SK-N-SH treated with all-trans-retinoic acid at 6 μM for 48 hours (cell line): ENCODE measurements at regions not wholly inside any gene's neighbourhood (a gene's known extent, or its start where the extent isn't known, plus 50 kb on each side); places are given as distances from the start of the nearest gene placed in this dataset.

ENCODE experiments used
- ATAC-seq: fragments of 200-7000 bp; cut with Tn5 transposase; 3 replicates; pipeline ENCODE4 v1.9.1; 2020; ENCODE audit warnings: mild to moderate bottlenecking, moderate library complexity
- ARNTL ChIP-seq: fragments of 450-650 bp; formaldehyde crosslinking; IDR thresholded peaks from 2 replicates; pipeline ENCODE4 v1.5.0; 2020; ENCODE audit warnings: low read depth, mild to moderate bottlenecking, moderate library complexity, borderline replicate concordance
- CSDC2 ChIP-seq: fragments of 250-450 bp; sonication (Bioruptor Pico); IDR thresholded peaks from 2 replicates; pipeline ENCODE4 v1.5.0; 2020; ENCODE audit warnings: mild to moderate bottlenecking, moderate library complexity
- ESRRG ChIP-seq: fragments of 250-450 bp; sonication (Bioruptor Pico); IDR thresholded peaks from 2 replicates; pipeline ENCODE4 v1.6.1; 2021; ENCODE audit warnings: mild to moderate bottlenecking
- GLIS3 ChIP-seq: fragments of 250-450 bp; sonication (Bioruptor Pico); IDR thresholded peaks from 2 replicates; pipeline ENCODE4 v1.5.0; 2020; ENCODE audit warnings: mild to moderate bottlenecking, moderate library complexity
- ISL1 ChIP-seq: fragments of 250-450 bp; sonication (Bioruptor Pico); IDR thresholded peaks from 2 replicates; pipeline ENCODE4 v2.1.2; 2022; ENCODE audit warnings: mild to moderate bottlenecking, moderate library complexity
- OSR1 ChIP-seq: fragments of 250-450 bp; sonication (Bioruptor Pico); IDR thresholded peaks from 2 replicates; pipeline ENCODE4 v1.8.0; 2022; ENCODE audit warnings: moderate library complexity, mild to moderate bottlenecking, inconsistent platforms
- PPARA ChIP-seq: fragments of 250-450 bp; sonication (Bioruptor Pico); IDR thresholded peaks from 2 replicates; pipeline ENCODE4 v1.5.0; 2020; ENCODE audit warnings: mild to moderate bottlenecking, borderline replicate concordance
- RARB ChIP-seq: fragments of 250-450 bp; sonication (Bioruptor Pico); IDR thresholded peaks from 2 replicates; pipeline ENCODE4 v1.8.0; 2021; ENCODE audit warnings: mild to moderate bottlenecking, moderate library complexity
- SNAI2 ChIP-seq: fragments of 250-450 bp; sonication (Bioruptor Pico); IDR thresholded peaks from 2 replicates; pipeline ENCODE4 v1.5.0; 2020; ENCODE audit warnings: mild to moderate bottlenecking, moderate library complexity
- TCF4 ChIP-seq: fragments of 250-450 bp; sonication (Bioruptor Pico); IDR thresholded peaks from 2 replicates; pipeline ENCODE4 v1.8.0; 2021; ENCODE audit warnings: mild to moderate bottlenecking, moderate library complexity, borderline replicate concordance
- TOX ChIP-seq: fragments of 250-450 bp; sonication (Bioruptor Pico); IDR thresholded peaks from 2 replicates; pipeline ENCODE4 v1.8.0; 2021; ENCODE audit warnings: mild to moderate bottlenecking, moderate library complexity, borderline replicate concordance
- ZFP3 ChIP-seq: fragments of 250-450 bp; sonication (Bioruptor Pico); IDR thresholded peaks from 2 replicates; pipeline ENCODE4 v1.5.0; 2020; ENCODE audit warnings: mild to moderate bottlenecking, moderate library complexity
- ZNF565 ChIP-seq: fragments of 450-650 bp; formaldehyde crosslinking; conservative IDR thresholded peaks from 2 replicates; pipeline ENCODE4 v1.5.0; 2020; ENCODE audit warnings: low read depth, mild to moderate bottlenecking, moderate library complexity
- ZNF8 ChIP-seq: fragments of 450-650 bp; formaldehyde crosslinking; IDR thresholded peaks from 2 replicates; pipeline ENCODE4 v1.5.0; 2020; ENCODE audit warnings: mild to moderate bottlenecking, moderate library complexity
- TF ChIP-seq, protein P1 (sequence below): fragments of 250-450 bp; sonication (Bioruptor Pico); IDR thresholded peaks from 2 replicates; pipeline ENCODE4 v1.5.0; 2020; ENCODE audit warnings: mild to moderate bottlenecking, moderate library complexity
- TF ChIP-seq, protein P2 (sequence below): fragments of 250-450 bp; sonication (Bioruptor Pico); IDR thresholded peaks from 2 replicates; pipeline ENCODE4 v1.5.1; 2021; ENCODE audit warnings: mild to moderate bottlenecking, moderate library complexity
- TF ChIP-seq, protein P3 (sequence below): fragments of 250-450 bp; sonication (Bioruptor Pico); IDR thresholded peaks from 2 replicates; pipeline ENCODE4 v1.8.0; 2021; ENCODE audit warnings: low read depth, mild to moderate bottlenecking, moderate library complexity, borderline replicate concordance
- TF ChIP-seq, protein P4 (sequence below): fragments of 250-450 bp; sonication (Bioruptor Pico); IDR thresholded peaks from 2 replicates; pipeline ENCODE4 v1.8.0; 2020; ENCODE audit warnings: mild to moderate bottlenecking, moderate library complexity, borderline replicate concordance

DNA sequence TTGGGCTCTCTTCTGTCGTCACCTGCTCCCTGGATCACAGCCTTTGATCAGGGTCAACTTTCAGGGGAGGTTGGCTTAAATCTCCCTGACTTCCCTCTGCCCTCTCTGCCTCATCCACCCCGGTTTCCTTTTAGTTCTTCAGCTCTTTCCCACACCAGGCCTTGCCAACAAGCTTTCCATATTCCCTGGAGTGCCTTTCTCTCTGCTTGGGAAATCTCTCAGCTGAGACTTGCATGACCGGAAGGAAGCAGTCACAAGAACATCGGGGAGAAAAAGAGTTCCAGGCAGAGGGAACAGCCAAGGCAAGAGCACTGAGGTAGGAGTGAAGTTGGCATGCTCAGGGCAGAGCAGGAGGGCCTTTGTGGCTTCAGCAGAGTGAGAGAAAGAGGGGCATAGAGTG lies 88.4 kb upstream of the HSPA9 start (continued):
- TF ChIP-seq, protein P1, sequence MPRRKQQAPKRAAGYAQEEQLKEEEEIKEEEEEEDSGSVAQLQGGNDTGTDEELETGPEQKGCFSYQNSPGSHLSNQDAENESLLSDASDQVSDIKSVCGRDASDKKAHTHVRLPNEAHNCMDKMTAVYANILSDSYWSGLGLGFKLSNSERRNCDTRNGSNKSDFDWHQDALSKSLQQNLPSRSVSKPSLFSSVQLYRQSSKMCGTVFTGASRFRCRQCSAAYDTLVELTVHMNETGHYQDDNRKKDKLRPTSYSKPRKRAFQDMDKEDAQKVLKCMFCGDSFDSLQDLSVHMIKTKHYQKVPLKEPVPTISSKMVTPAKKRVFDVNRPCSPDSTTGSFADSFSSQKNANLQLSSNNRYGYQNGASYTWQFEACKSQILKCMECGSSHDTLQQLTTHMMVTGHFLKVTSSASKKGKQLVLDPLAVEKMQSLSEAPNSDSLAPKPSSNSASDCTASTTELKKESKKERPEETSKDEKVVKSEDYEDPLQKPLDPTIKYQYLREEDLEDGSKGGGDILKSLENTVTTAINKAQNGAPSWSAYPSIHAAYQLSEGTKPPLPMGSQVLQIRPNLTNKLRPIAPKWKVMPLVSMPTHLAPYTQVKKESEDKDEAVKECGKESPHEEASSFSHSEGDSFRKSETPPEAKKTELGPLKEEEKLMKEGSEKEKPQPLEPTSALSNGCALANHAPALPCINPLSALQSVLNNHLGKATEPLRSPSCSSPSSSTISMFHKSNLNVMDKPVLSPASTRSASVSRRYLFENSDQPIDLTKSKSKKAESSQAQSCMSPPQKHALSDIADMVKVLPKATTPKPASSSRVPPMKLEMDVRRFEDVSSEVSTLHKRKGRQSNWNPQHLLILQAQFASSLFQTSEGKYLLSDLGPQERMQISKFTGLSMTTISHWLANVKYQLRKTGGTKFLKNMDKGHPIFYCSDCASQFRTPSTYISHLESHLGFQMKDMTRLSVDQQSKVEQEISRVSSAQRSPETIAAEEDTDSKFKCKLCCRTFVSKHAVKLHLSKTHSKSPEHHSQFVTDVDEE (CRISPR knock-in tag) = no peak

DNA sequence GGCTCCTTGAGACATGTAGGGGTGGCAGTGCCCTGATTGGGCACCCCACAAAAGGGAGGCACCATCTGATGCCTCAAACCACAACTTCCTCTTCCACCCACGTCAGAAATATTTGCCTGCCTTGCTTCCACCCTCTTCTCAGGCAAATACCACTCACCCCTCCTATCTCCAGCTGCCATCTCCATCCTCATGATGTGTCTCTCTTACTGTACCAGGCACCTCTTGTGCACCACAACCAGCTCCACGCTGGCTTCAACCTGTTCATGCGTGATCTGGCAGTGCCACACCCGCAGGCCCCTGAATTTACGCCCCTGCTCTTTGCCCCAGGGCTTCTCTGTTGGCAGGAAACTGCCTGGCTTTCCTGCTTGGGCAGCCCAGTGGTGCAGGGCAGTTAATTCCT lies 87.8 kb upstream of the HSPA9 start:
- ATAC-seq = no peak
- TF ChIP-seq CSDC2 (CRISPR knock-in tag) = no peak
- TF ChIP-seq, all 23 proteins: peak for 0

DNA sequence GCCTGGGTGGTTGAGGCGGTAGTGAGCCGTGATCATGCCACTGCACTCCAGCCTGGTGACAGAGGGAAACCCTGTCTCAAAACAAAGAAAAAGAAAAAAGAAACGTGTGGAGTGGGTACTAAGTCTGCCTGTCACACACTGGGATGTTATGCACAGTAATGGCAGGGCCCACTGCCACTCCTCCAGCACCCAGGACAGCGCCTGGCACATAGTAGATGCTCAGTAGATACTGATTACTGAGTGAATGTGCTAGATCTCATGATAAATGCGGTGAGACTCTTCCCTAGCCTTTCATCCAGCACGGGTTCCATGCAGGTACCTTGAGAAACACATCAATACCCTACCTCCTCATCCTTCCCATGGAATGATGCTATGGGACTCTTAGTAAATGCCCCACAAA lies 87.4 kb upstream of the HSPA9 start:
- TF ChIP-seq ZNF8 (CRISPR knock-in tag) (no peak), OSR1 (CRISPR knock-in tag) (no peak), GLIS3 (no peak), ESRRG (CRISPR knock-in tag) (no peak), RARB (CRISPR knock-in tag) (no peak)
- TF ChIP-seq, protein P2, sequence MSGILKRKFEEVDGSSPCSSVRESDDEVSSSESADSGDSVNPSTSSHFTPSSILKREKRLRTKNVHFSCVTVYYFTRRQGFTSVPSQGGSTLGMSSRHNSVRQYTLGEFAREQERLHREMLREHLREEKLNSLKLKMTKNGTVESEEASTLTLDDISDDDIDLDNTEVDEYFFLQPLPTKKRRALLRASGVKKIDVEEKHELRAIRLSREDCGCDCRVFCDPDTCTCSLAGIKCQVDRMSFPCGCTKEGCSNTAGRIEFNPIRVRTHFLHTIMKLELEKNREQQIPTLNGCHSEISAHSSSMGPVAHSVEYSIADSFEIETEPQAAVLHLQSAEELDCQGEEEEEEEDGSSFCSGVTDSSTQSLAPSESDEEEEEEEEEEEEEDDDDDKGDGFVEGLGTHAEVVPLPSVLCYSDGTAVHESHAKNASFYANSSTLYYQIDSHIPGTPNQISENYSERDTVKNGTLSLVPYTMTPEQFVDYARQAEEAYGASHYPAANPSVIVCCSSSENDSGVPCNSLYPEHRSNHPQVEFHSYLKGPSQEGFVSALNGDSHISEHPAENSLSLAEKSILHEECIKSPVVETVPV (CRISPR knock-in tag) = no peak
- TF ChIP-seq, protein P3, sequence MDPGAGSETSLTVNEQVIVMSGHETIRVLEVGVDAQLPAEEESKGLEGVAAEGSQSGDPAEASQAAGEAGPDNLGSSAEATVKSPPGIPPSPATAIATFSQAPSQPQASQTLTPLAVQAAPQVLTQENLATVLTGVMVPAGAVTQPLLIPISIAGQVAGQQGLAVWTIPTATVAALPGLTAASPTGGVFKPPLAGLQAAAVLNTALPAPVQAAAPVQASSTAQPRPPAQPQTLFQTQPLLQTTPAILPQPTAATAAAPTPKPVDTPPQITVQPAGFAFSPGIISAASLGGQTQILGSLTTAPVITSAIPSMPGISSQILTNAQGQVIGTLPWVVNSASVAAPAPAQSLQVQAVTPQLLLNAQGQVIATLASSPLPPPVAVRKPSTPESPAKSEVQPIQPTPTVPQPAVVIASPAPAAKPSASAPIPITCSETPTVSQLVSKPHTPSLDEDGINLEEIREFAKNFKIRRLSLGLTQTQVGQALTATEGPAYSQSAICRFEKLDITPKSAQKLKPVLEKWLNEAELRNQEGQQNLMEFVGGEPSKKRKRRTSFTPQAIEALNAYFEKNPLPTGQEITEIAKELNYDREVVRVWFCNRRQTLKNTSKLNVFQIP (CRISPR knock-in tag) = no peak
- ATAC-seq = no peak; the same call in 2 of the 3 replicates

DNA sequence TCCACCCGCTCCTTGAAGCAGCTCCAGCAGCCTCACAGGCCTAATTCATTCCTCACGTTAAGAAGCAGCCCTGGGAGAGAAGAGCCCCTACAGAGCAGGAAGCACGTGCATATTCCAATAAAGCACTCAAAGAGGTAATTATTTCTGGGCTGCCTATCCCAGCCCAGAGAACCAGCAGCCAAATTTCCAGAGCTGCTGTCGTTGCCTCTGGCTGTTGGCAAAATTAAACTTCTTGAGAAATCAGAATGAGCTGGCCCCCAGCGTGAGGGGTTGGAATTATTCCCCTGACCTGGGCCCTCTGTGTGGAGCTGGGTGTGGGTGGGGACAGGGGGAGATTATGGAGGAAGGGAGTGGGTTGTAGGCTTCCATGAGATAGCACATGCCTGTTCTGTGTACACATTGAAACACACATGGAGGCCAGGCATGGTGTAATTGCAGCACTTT lies 86.8 kb upstream of the HSPA9 start:
- no peak for TF ChIP-seq RARB (CRISPR knock-in tag)
- no peak for TF ChIP-seq ZNF8 (CRISPR knock-in tag)
- no peak for TF ChIP-seq PPARA (CRISPR knock-in tag)
- TF ChIP-seq, protein P1 (CRISPR knock-in tag) = no peak
- TF ChIP-seq ISL1 (CRISPR knock-in tag) = no peak
- no peak for TF ChIP-seq TCF4 (CRISPR knock-in tag)
- no peak for TF ChIP-seq GLIS3
- TF ChIP-seq OSR1 (CRISPR knock-in tag) = no peak
- no peak for TF ChIP-seq ZFP3 (CRISPR knock-in tag)
- TF ChIP-seq, protein P2 (CRISPR knock-in tag) = no peak
- TF ChIP-seq, protein P4, sequence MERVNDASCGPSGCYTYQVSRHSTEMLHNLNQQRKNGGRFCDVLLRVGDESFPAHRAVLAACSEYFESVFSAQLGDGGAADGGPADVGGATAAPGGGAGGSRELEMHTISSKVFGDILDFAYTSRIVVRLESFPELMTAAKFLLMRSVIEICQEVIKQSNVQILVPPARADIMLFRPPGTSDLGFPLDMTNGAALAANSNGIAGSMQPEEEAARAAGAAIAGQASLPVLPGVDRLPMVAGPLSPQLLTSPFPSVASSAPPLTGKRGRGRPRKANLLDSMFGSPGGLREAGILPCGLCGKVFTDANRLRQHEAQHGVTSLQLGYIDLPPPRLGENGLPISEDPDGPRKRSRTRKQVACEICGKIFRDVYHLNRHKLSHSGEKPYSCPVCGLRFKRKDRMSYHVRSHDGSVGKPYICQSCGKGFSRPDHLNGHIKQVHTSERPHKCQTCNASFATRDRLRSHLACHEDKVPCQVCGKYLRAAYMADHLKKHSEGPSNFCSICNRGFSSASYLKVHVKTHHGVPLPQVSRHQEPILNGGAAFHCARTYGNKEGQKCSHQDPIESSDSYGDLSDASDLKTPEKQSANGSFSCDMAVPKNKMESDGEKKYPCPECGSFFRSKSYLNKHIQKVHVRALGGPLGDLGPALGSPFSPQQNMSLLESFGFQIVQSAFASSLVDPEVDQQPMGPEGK (CRISPR knock-in tag) = no peak
- no peak for TF ChIP-seq ARNTL (CRISPR knock-in tag)
- no peak for TF ChIP-seq ZNF565 (CRISPR knock-in tag)
- no peak for TF ChIP-seq SNAI2 (CRISPR knock-in tag)
- TF ChIP-seq TOX (CRISPR knock-in tag) = no peak
- no peak for ATAC-seq
